ENCODE measurements at regions not wholly inside any gene's neighbourhood (a gene's known extent, or its start where the extent isn't known, plus 50 kb on each side); places are given as distances from the start of the nearest gene placed in this dataset.

DNA sequence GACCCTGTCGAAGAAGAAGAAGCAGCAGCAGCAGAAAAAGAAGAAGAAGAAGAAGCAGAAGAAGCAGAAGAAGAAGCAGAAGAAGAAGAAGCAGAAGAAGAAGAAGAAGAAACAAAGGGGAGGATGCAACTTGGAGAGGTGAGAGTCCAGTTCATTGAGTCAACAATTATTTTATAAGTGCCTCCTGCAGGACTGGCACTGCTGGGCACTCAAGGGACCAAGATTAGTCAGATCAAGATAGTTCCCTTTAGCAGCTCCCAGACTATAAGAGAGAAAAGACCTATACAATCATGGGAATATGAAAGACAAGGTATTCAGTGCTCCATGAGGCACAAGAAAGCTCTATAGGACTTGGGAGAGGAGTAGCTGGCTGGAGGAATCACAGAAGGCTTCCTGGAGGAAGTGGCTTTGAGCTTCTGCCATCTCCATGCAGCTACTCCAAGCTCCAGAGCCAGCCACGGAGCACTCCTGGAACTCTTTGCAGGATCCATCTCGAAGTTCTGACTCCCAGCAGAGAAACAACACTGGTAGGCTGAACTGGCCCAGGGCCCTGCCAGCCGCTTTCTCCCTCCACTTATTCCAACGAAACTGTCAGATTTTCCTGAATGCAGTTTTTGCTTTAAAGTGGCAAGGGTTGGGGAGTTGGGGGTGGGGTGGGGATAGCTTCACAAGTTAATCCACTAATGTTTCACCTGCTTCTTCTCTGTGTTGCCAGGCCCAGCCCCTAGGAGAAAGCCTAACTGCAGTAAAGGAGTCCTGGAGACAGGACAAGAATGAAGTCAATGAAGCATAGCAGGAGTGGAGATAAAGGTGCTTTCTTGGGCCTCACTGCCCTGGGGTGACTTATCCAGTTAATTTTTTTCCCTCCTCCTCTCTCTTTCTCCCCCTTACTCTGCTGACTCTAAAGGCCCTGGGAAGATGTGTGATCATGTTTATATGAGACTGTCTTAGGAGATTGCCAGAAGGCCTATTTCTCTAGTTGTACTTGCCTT is 140.1 kb upstream of the PARP11 start:
- no peak for DNase-seq

DNA sequence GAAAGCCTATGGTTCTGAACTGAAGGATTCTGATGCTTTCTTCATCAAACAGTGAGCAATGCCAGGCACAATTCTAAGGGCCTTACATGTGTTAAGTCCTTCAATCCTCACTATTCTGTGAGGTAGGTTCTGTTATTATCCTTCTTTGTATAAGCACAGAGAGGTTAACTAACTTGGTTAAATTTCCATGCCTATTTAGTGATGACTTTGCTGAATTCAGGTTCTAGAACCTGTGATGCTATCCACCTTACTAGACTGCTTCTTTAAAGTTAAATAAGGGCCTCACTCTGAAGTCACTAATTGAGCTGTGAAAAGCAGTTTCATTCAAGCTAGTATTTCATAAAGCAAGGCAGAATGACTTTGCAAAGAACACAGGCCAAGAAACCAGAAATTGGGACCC is 138.9 kb upstream of the PARP11 start:
- DNase-seq, result no peak

DNA sequence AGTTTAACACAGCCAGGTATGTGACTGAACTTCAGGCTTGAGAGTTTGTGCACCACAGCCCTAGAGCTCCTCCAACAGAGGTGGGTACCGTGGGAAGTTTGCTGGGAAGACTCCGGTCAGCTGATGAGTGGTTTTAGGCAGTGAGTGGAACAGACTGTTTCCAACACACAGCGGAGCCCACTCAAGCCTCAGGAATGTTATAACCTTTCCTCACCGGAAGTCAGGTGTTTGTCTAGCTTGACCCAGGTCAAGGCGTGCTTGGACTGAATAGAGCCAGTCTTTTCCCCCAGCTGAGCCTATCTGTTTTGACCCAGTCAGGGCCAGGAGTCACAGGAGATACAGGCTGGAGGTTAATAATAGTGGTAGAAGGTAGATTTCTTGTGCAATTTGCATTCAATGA is 138.4 kb upstream of the PARP11 start:
- no peak for DNase-seq

DNA sequence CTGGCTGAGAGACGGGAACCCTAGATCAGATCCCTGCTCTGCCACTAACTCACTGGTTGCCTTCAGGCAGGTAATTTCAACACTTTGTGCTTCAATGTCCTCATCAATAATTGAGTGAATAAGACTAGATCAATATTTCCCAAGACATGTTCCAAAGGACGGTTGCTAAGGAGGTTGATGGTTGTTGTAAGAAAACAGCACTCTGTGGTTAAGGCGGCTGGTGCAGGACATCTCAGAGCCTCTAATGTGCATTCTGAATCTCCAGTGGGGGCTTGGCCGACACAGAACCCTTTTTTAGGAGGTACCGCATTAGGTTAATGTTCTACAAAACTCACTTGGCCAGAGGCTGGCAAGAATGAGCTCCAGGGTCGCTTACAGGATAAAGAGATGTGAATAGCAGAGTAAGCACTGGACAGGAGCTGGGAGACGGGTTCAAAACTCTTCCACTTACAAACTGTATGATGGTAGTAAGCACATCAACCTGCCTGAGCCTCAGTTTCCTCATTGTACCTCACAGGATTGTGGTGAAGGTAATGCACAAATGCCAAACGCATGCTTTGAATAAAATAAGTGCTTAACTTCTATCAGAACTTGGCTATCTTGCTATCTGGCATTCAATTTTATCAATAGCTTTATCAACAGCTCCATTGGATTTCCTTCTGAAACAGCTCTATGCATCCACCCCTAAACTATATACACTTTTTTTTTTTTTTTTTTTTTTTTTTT is 136.9 kb upstream of the PARP11 start:
- DNase-seq, result no peak

DNA sequence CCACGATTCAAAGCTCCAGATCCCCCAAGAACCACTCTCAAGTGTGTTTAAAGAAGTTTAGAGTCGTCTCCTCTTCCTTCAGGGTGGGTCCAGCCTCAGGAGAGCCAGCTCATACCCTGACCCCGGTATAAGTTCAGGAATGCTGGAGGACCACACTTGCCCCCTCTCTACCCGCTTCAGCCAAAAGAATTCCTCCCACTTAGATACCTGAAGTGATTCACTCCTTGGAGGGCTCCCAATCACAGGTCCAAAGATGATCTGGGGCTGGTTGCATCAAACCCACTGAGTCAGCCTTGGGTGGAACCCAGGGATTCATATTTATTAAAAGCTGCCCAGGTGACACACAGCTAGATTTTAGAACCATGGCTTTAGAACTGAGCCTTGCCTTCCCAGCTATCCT is 133.5 kb upstream of the PARP11 start:
- DNase-seq, result no peak

DNA sequence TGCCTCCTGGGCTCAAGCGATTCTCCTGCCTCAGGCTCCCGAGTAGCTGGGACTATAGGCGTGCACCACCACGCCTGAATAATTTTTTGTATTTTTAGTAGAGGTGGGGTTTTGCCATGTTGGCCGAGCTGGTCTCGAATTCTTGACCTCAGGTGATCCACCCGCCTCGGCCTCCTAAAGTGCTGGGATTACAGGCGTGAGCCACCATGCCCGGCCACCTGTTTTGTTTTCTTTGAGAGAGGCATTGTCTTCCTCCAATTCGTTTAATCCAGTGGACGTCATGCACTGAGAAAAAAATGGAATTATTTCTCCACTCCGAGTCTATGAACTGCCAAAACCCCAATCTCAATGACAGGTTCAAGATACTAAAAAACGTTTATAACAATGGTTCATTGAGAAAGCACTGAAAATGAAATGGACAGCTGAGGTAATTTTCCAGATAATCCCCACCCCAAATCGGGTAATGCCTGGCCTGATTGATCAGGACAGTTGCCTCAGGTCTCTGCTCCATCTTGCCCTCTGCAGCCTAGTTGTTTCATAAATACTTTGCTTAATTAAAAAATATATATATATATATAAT is 132.7 kb upstream of the PARP11 start:
- DNase-seq, result no peak

DNA sequence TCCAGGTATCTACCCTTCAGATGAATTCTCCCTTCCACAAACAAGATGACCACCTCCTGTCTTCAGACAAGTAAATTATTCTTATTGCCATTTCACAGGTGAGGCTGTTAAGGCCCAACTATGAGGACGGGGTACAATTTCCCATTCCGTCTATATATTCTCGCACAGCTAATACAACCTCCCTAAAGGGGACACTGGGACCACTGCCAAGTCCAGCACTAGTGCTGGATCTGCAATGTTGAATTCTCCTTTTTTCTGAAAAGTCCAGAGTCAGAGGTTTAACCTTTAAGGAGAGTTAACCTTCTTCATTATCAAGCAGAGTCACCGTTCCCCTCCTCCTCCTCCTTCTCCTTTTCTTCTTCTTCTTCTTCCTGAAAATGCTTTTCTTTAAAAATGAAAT is 130.4 kb upstream of the PARP11 start:
- no peak for DNase-seq

DNA sequence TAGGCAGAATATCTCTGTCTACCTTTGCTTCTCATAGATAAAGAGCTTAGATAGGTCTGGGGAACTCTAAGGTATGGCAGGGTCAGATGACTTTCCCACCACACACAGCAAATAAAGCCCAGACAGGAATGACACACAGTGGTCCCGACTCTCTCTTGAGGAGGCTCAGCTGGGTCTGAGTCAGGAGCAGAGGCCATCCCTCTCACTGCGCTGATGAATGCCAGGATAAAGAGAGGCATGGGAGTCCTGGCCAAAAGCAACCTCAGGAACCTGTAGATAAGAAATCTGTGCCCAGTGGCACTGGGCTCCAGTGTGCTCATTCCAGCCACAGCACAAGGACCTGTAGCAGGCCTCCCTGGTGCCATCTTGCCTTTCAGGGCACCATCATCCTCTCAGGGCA is 129.4 kb upstream of the PARP11 start:
- no peak for DNase-seq

DNA sequence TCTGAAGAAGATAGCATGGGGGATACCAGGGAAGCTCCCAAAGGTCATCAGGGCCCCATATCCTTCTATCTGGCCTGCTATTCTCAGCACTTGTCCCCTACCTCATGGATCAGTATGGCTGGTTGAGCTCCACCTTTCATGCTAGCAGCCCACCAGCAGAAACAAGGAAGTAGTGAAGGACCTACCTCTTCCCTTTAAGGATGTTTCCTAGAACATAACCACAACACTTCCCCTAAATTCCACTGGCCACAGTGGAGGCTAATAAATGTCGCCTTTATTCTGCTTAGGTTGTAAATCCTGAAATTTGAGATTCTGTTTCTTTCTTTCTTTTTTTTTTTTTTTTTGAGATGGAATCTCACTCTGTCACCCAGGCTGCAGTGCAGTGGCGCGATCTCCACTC is 128.6 kb upstream of the PARP11 start:
- no peak for DNase-seq

DNA sequence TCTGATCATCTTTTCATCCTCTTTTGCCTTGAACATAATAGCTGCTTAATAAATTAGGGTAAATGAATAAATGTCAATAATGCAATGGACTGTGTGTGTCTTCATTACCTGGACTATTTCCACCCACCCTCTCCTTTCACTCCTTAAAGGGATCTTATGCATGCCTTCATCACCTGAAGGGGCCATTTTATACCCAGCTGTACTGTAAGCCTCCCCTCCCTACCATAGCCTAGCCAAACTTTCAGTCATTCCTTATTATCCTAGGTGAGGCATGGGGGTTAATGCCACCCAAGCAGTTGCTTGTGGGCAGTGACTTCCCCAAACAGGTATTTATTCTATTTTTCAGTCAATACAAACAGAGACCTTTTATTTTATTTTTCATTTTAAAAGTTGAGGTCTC is 127.8 kb upstream of the PARP11 start:
- DNase-seq, result no peak

DNA sequence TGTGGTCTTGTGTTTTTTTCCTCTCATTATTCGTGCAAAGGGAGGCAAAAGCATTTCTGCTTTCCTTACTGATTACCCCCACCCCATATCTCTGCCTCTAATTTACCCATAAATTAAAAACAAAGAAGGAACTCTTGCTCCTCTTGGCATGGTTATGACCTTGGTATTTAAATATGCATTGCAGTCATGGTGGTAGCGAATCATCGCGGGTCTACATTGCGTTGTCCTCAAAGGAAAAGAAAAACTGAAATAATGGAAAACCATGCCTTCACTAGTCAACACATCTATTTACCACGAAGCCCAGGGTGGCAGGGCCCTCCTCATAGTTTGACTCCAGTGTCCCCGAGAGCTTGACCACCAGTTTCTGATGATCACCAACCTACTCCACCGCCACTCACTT is 126.7 kb upstream of the PARP11 start:
- no peak for DNase-seq

DNA sequence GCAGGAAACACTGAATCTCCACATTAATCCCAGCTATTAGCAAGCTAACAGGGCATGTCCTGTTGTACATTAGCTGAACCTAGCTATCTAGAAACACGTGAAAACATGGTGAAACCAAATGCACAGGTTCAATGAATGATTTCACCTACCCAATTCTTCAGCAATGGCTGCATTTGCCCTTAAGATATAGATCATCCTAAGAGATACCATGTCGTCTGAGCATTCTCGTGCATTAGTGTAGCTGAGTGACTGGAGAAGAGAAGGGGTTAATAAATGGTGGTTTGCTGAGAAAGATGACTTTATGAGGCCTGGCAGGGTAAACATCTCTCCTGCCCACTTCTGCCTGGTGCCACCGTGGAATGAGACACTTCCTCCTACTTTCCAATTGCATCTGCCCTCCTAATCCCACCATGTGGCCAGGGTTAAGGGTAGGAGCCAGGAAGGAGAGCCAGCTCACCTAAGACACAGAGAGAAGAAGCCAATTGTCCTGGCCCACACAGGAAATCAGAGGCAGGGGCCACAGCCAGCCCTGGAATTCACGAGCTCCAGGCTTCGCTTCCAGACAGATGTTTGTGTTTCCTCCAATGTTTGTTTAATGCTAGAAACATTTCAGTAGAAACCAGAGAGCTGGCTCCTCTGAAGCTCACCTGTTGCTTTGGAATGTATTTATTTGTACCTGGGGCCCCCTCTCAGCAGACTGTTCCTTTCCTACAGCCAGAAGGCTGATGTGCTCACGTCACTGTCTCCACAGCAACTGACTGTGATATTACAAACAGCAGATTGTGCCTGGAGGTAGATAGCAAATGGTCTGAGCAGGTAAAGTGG is 126.0 kb upstream of the PARP11 start:
- no peak for DNase-seq

DNA sequence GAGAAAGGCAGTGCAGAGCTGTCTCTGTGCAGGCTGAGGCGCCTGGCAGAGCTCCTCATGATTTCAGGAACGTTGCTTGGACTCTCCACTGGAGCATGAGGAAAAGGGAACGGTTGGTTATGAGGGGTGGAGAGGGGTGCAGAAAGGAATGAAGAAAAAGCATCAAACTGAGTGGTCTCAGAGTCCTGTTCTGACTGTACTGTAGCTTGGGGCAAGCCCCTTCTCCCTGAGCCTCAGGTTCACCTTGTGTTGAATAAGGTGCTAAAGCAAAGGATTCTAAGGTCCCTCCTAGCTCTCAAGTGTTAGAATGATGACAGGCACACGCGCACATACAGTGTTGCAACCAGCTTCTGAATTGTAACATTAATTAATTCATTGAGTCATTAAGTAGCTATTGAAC is 125.2 kb upstream of the PARP11 start:
- no peak for DNase-seq

DNA sequence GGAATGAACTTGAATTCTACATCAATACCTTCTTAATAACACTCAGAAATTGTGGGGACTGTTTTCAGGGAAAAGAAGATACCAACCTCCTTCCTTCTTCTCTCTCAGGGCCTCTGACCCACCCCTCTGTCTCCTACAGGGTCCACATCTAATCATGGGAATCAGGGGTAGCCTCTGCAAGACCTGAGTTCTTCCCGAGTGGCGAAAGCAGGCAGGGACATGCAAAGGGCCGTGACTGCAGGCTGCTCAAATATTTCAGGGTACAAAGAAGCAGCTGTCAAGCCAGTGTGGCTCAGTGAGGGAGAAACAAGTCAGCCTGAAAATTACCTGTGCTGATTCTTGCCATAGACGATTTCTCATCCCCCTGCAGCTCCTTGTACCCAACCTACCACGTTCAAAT is 123.1 kb upstream of the PARP11 start:
- no peak for DNase-seq

DNA sequence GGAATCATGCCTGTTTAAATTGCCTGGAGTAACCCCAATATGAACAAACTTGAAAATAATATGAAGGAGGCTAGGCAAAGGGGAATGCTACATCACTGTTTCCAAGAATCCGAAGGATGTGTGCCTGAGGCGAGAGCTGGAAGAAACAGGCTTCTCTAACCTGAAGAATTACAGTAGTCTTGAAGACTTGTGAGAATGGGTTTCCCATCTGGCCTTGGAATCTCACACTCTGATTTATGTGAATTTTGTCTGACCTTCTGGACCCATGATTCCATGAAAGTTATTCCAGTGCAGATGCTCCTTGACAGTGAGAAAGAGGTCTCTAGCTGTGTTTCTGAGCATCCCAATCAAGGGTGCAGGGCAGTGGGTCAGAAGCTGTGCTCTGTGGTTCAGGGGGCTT is 122.1 kb upstream of the PARP11 start:
- DNase-seq, result no peak

DNA sequence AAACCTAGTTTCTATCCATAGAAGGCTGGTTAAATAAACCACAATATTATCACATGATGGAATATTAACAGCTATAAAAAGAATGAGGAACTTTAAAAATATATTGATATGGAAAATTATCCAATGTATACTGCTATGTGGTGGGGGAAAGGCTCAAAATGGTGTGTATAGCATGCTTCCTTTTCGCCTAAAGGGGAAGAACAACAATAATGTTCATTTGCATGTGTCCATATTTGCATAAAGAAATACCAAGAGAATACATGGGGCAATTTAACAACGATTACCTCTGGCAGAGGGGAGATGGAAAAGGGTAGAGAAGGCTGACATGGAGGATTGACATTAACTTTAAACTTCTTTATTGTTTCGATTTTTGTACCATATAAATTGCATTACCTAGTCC is 121.3 kb upstream of the PARP11 start:
- no peak for DNase-seq

DNA sequence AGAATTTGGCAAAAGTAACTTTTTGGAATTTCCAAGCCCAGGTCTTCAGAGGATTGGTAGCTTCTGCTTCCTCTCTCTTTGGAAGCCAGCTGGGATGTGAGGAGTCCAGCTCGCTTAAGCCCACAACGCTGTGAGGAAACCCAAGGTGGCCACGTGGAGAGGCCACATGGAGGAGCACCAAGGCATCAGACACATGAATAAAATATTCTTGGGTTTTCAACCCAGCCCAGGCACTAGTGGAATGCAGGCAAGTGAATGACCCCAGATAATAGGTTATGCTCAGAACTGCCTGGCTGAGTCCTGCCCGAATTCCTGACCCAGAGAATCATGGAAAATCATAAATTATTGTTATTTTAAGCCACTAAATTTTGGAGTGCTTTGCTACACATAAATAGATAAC is 119.7 kb upstream of the PARP11 start:
- DNase-seq, result no peak

DNA sequence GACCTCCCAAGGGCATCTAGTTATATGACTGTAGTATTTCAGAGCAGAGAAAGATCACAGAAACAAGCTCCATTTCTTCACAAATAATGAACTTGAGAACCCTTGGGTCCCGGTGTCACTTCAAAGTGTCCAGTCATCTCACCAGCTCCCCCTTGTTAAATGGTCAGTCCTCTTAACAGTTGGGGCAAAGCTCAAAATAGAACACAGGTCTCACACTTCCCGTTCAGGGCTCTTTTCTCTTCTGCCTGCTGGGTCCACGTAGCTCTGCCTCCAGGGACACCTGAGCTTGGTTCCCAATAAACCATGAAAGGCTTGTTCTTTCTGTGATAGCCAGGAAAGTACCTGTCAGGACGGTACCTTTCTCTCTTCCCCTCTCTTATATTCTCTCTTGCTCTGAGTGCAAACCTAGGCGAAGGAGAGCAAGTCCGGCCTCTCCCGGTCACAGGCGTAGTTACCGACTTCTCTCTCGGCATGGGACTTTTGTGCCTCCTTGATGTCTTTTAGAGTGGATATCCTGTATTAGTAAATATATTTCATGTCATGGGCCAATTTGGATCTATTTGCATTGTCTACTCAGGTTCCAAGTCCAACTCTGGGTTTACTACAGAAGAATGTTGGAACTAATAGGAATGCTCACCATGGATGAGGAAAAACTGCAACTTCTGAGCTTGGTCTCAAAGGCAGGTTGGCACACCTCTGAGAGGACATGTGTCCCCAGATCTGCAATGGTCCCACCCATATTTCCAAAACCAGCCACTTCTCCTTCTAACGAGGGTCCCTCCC is 118.8 kb upstream of the PARP11 start:
- no peak for DNase-seq

DNA sequence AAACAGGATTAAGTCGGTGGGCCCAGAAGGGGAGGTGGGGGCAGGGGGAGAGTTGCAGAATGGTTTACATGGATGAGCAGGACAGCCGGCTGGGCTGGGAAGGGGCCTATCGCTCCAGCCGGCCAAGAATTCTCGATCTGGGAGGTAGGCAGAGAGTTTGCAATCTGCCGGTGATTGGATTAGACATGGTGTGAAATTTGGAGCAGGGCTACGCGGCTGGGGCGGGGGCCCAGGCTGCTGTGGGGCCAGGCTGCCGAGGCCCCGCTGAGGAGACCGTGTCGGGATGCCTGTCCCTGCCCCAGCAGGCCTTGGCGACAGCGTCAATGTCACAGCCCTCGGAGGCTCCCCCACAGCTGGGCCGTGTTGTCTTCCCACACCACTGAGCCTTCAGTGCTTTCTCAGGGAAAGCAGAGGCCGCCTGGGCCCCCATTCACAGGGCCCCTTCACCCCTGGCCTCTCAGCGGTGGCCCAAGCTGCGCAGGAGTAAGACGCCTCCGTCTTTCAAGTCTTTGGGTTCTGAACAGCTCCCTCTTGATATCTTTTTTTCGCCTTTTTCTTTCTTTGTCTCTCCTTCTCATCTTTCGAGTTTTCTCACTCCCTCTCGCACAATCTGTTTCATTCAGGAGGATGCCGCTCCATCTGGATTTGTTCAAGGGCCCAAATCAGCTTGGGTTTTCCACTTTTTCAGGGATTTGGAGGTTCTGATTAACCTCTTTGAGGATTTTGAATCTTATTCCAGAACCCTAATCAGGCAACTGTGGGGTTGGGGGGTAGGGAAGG is 117.5 kb upstream of the PARP11 start:
- DNase-seq, result no peak

DNA sequence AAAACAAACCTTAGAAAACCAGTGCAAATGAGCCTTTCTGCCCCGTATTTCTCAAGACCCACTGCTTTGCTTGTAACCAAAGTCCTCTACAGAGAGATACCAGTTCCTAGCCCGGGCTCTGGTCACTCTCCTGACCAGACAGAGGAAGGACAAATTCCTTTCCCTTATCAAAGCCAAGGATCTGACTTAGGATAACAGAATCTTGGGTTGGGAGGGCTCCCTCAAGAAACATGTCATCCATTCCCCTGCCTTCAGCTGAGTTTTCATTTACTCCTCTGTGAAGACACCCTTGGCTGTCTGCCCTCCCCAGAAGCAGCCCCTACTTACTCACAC is 116.0 kb upstream of the PARP11 start:
- DNase-seq, result no peak

DNA sequence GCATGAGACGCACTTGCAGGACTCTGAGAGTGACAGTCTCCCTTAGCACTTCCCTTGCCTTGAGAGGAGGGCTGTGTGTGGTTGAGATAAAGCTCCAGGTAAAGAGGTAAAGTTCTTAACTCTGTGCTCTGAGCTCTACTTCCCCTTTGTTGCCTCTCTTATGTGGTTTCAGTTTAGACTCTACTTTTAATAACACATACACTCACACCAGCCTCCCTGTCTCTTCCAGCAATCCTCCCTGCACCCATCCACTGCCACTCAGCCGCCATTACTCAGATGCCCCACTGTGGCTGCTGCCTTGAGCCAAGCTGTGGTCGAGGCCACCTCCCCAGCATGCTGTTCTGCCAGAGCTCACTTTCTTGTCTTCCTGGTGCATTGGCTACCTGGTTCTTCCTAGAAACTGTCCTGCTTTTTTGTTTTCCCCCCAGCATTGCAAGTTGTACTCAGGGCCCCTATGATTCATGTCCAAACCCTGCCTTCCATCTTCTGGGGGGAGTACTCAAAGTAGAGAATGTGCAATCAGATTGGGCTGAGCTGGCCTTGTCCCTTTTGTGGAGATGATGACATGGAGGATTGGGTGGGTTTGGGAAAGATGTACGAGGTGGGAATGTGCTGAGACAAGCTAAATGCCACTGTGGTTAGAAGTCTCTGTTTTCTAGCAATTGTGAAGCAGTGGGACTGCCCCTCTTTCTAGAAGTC is 115.5 kb upstream of the PARP11 start:
- no peak for DNase-seq
